Vagina (tissue), 2 donors: ENCODE measurements at regions not wholly inside any gene's neighbourhood (a gene's known extent, or its start where the extent isn't known, plus 50 kb on each side); places are given as distances from the start of the nearest gene placed in this dataset.

Experiments
- POLR2AphosphoS5 ChIP-seq, 2 donors: sonication (generic); formaldehyde crosslinking; IDR thresholded peaks; one replicate each; pipeline ENCODE4 v1.9.0; 2017; ENCODE audit warnings: antibody characterized with exemption in 2 of 2, mild to moderate bottlenecking in 2 of 2, low read depth in 1 of 2; ENCODE audit not compliant: insufficient read depth in 1 of 2
- TF ChIP-seq, protein P1 (sequence below), 3 experiments: fragments of 450-650 bp in 2 of 3; fragments of 200-600 bp in 1 of 3; sonication (generic) in 1 of 3; IDR thresholded peaks; one replicate each; pipeline ENCODE4 v1.5.1; 2017 to 2019; ENCODE audit warnings: antibody characterized with exemption in 3 of 3, mild to moderate bottlenecking in 2 of 3, moderate library complexity in 2 of 3

DNA sequence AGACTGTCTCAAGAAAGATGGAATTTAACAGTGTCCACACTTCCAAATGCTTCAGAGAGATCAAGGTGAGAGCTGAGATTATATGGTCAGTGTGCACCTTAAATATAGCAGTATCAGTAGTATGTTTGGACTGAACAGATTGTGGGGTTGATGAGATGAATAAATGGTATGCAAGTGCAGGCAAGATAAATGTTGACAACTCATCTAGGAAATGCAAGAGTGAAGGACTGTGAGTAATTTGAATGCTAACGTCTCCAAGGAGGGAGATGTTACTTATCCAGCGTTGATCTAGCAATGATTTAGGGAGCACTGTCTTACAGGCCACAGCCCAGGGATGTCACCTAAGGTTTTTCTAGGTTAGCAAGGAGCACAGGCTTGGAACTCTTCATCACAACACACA, 170.7 kb upstream of the GALNT2 start:
- TF ChIP-seq, protein P1, sequence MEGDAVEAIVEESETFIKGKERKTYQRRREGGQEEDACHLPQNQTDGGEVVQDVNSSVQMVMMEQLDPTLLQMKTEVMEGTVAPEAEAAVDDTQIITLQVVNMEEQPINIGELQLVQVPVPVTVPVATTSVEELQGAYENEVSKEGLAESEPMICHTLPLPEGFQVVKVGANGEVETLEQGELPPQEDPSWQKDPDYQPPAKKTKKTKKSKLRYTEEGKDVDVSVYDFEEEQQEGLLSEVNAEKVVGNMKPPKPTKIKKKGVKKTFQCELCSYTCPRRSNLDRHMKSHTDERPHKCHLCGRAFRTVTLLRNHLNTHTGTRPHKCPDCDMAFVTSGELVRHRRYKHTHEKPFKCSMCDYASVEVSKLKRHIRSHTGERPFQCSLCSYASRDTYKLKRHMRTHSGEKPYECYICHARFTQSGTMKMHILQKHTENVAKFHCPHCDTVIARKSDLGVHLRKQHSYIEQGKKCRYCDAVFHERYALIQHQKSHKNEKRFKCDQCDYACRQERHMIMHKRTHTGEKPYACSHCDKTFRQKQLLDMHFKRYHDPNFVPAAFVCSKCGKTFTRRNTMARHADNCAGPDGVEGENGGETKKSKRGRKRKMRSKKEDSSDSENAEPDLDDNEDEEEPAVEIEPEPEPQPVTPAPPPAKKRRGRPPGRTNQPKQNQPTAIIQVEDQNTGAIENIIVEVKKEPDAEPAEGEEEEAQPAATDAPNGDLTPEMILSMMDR (IDR thresholded peaks at IDR 0.05): no peak
- TF ChIP-seq POLR2AphosphoS5 (IDR thresholded peaks at IDR 0.05; ENCODE audit: insufficient read depth in 1 of 2, low read depth in 1 of 2): no peak
